SK-MEL-5 (cell line): ENCODE measurements at regions not wholly inside any gene's neighbourhood (a gene's known extent, or its start where the extent isn't known, plus 50 kb on each side); places are given as distances from the start of the nearest gene placed in this dataset.

Experiments used
- DNase-seq: peaks from one replicate; pipeline ENCODE4 v3.0.0-alpha.2; 2016; ENCODE audit warnings: low read depth, low spot score
- in situ Hi-C: cut with HindIII; loops from 2 replicates; pipeline ENCODE4 v1.10.0; 2016; ENCODE audit warnings: low sequenced_read_pairs, high pct_unique_total_duplicates, low pct_unique_long_range_greater_than_20kb

DNA sequence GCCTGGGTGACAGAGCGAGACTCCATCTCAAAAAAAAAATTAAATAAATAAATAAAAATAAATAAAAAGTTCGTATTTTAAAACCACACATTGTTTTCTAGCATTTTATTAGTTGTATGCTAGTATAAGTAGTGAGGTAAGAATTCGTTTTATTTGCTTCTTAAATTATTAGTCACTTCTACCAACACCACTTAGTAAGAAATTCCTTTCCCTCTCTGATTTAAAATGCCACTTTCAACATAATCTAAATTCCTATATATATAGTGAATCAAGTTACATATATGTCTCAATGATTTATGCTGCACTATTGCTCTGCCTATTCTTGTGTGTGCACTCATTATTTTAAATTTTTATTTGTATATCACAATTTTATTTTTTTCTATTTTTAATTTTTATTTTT is 72.1 kb downstream of the MAGEC1 start:
- no peak for DNase-seq
- in situ Hi-C loops, result no loop called here

DNA sequence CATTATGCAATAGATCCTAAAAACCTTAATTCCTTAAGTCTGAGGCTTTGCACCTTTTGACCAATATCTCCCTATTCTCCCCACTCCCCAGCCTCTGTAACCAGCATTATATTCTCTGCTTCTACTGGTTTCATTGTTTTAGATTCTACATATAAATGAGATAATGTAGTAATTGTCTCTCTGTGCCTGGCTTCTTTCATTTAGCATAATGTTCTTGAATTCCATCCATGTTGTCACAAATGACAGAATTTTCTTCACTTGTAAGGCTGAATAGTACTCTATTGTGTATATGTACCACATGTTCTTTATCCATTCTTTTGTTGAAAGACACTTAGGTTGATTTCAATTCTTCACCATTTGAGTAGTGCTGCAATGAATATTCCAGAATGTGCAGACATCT is 66.0 kb downstream of the MAGEC1 start:
- in situ Hi-C loops, result no loop called here
- no peak for DNase-seq

DNA sequence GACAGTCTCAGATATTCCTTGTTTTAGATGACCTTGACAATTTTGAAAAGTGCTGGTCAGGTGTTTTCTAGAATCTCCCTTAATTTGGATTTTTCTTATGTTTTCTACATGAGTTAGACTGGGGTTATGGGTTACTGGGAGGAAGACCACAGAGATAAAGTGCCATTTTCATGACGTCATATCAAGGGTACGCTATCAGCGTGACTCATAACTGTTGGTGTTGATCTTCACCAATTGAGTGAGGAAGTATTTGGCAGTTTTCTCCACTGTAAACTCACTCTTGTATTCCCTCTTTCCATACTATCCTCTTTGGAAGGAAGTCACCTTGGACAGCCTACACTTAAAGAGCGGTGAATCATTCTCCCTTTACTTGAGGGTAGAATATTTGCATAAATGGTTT is 56.9 kb downstream of the MAGEC1 start:
- in situ Hi-C loops, result no loop called here
- DNase-seq, result no peak
